ENCODE measurements at regions not wholly inside any gene's neighbourhood (a gene's known extent, or its start where the extent isn't known, plus 50 kb on each side); places are given as distances from the start of the nearest gene placed in this dataset.
"Not testable (repeated sequence)": the region's sequence is repeated elsewhere in the genome, so short reads cannot be mapped to it uniquely, and the experiment has no call there.

DNA sequence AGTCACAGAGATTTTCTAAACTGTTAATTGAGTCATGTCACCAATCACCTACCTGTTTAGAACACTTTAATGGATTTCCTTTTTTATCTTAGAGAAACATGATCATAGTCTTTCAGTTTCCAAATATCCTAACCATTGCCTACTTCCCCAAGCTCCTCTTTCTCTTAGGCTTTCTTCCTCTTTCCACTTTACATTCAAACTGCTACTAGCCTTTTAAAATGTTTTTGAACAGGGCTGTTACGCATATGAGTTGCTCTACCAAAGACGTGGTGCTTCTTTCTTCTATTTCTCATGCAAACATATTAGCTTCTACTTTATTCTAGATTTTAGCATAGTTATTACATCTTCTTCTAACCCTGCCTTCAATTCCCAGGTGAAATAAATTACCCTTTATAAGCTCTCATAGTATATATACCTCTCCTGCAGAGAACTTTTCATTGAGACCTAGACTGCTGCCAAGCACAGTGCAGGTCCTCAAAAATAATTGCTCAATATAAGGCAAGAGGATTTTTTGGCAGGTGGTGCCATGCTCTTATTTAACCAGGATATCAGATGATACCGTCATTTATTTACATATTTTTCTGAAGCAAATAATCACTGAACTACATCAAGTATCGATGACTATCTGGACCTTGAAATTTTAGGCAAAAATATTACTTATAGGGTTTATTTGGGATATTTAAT, 937.1 kb downstream of the TSN start:
- H3K4me3 ChIP-seq, result no peak overlapping the region
- no peak overlapping the region for H3K27ac ChIP-seq

DNA sequence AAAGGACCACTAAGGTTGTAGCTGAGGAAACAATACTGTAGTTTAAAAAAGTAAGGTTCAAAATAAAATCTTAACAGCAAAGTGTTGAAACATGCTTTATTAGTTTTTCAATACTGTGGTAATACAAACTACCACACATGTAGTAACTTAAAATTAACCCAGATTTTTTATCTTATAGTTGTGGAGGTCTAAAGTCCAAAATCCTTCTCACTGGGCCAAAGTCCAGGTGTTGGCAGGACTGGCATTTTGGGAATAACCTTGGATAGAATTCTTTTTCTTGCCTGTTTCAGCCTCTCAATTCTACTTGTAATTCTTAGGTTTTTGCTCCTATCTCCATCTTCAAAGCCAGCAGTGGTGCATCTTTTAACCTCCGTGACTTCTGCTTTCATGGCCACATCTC, 942.0 kb downstream of the TSN start:
- no peak overlapping the region for H3K27ac ChIP-seq
- H3K4me3 ChIP-seq, result no peak overlapping the region

DNA sequence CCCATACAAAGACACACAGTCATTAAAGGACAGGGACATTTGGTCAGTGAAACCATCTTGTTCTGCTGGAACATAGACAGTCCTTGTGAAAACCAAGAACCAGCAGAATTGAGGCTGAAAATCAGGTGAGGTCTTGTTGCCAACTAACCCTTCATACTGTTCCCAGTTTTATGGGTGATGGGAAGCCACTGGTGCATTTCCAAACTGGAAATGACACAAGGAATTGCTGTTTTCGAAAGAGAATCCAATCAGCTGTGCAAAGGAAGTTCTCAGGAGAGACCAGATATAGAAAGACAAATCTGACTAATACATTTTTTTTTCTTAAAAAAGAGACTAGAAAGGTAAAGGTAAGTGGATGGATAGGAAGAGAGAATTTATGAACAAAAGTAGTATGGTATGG, 948.2 kb downstream of the TSN start:
- Histone ChIP-seq H3K4me3 (no peak overlapping the region), H3K27ac (no peak overlapping the region)

DNA sequence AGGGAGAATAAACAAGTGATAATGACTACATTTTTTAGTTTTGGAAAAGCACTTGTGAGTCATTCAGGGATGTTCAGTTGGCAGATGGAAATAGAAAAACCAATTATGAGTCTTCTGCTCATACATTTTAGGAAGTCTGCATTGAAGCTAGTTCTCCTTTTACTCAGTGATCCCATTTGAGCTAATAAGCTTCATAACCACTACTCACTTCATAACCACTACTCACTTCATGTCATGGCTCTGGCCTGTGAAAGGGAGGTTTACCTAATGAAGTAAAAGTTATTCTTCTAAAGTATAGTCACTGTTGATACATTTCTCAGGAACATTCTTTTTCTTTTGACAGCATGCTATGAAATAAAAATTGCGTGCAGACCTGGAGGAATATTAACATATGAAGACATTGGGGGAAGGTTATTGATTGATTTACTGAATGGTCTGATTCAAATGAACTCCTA, 948.7 kb downstream of the TSN start:
- Histone ChIP-seq H3K27ac (no peak overlapping the region), H3K4me3 (no peak overlapping the region)

DNA sequence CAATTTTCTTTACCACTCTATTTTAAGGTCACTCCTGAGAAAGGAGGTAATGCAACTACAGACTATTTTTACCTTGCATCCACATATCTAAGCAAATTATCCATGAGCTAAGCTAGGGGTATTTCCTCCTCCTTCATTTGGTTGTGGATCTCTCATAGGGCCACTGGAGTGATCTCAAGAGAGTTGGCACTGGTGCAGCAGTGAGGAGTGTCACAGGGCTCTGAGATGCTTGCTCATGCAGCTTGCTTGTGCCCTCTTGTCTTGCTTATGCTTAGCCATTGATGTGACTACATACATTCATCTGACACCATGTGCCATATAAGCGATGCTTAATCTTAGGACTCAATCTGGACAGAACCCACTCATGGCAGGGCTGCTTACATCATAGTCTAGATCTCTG, 950.3 kb downstream of the TSN start:
- no peak overlapping the region for H3K27ac ChIP-seq

DNA sequence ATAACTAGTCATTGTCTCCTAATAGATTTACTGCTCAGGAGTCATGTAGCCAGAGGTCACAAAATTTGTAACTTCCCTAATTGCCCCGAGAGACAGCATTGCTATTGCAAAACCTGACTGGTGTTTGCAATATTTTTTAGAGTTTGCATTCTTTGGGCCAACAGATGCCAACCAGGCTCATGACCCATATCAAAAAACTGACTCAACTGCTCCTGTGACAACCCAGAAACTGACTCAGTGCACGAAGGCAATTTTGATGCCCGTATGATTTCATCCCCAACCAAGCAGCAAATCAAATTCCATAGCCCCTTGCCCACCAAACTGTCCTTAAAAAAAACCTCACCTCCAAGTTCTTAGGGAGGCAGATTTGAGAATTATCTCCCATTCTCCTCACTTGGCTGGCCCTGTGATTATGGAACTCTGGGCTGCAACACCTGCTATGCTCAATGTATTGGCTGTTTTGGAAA, 951.3 kb downstream of the TSN start:
- Histone ChIP-seq H3K27ac (no peak overlapping the region), H3K4me3 (no peak overlapping the region)

More for the DNA sequence above, 950.3 kb downstream of the TSN start:
- H3K4me3 ChIP-seq, result no peak overlapping the region

DNA sequence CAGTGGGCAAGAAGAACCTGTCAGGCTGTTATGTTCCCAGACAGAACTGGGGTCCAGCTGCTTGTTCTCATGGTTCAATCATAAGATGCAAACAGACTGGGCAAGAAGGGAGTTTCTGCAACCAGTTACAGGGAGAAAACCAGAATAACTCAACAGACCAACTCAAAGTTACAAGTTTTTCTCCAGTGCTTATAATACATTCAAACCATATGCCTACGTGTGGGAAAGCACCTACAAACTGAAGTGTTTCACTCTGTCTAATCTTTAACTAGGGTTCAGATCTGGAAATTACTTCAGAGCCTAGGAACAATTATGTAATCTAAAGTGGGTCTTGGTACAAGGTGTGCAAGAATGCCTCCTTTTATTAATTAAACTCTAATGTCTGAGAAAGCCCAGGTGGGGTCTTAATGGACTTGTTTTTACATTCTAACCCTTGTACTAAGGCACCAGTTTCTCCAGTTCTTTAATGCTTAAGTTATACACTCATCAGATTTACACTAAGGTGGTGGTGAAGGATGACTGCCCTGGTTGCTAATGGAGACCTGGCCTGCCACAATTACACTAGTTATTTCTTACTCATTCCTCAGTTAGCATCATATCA, 951.9 kb downstream of the TSN start:
- H3K4me3 ChIP-seq, result no peak overlapping the region
- H3K27ac ChIP-seq, result no peak overlapping the region

DNA sequence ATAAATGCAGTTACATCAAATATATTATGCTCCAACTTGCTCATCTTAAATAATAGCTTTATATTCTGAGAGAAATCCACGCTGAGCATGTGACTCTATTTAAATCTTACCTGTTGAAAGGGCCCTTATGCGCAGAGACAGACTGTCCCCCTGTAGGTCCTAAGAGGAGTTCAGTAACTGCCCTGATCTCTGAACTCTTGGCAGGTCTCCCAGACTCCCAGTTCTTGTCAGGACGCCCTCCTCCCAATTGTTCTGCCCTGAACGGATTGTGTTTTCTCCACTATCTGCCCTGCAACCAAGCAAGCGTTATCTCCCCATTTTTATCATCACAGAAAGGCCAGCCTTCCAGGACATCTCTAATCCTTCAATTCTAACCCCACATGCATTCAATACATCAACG, 954.6 kb downstream of the TSN start:
- Histone ChIP-seq H3K4me3 (no peak overlapping the region), H3K27ac (no peak overlapping the region)

DNA sequence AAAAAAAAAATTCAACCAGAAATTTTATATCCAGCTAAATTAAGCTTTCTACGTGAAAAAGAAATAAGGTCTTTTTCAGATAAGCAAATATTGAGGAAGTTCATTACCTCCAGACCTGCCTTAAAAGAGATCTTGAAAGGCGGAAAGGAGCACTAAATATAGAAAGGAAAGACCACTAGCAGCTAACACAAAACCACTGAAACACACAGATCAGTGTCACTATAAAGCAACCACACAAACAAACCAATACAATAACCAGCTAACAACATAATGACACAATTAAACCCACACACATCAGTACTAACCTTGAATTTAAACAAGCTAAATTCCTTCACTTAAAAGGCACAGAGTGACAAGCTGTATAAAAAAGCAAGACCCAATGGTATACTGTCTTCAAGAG, 958.3 kb downstream of the TSN start:
- Histone ChIP-seq H3K4me3 (no peak overlapping the region), H3K27ac (no peak overlapping the region)

DNA sequence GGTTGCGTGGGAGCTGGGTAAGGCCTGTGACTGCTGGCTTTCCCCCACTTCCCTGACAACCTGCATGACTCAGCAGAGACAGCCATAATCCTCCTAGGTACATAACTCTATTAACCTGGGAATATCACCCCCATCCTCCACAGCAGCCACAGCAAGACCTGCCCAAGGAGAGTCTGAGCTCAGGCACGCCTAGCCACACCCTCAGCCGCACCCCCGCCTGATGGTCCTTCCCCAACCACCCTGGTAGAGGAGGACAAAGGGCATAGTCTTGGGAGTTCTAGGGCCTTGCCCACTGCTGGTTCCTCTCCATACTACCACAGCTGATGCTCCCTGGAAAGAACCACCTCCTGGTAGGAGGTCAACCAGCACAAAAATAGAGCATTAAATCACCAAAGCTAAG, 965.4 kb downstream of the TSN start:
- H3K4me3 ChIP-seq, H3K27ac ChIP-seq: not testable (repeated sequence)

DNA sequence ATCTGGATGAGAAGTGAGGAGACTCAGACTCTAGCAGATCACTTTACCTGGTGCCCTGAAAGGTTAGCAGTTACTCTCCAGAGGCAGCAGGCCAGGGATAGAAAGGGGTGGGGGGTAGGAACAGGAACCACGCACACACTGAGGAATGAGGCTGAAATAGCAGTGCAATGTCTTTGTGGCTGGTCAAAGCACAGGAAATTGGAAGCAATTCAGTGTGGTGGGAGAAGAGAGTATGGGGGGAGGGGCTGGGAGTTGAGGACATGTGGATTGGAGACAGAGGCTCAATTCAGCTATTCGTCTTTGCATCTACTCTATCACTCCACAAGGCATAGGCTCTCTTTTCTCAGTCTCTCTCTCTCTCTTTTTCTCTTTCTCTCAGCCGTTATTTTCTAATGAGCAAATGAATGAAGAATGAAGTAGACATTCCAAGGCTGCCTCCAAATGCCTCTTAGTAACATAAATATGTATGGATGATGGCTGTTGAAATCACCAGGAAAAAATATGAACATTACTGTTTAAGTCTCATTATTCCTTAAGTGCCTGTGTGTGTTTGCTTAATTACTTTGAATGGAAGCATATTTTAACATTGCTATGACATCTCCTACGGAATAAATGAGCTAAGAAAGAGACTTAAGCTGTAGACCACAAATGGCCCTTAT, 979.4 kb downstream of the TSN start:
- Histone ChIP-seq H3K27ac (no peak overlapping the region), H3K4me3 (no peak overlapping the region)

DNA sequence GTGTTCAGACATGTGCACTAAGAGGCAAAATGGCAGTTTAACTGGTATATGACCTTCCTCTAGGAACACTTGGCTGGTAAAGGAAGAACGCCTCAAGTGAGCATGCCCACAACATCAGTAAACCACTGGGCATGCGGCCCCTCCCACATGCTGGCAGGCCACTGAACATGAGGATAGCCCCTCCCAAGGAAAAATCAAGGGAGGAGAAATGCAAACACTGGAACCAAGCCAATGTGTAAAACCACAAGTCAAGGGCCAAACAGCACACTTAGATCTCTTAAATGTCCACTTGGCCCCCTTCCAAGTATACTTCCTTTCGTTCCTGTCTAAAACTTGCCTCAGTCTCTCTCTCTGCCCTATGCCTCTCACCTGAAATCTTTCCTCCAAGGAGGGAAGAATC, 980.8 kb downstream of the TSN start:
- no peak overlapping the region for H3K27ac ChIP-seq
- no peak overlapping the region for H3K4me3 ChIP-seq

DNA sequence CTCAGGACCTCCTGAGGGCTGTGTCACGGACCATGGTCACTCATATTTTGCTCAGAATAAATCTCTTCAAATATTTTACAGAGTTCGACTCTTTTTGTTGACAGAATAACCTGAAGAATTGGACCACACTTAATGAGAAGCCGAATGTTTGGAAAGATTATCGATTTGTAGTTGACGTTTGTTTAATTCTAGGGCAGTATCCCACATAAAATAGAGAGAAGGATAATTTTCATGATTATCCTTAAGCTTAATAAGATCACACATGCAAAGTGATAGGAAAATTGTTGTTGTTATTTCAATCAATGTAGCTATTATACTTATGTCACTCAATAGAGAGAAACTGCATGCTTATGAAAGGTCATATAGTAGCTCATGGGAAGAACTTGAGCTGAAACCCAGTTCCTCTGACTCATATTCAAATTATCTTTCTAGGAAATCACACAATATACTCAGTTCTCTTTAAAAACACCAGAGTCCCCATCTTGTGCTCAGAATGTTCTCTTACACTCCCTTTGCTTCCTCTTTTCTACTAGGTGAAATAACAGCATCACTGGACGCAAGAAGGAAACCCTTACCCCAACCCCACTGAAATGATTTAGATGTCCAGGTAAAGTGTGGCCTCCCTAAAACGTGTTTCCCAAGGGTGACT, 982.1 kb downstream of the TSN start:
- no peak overlapping the region for H3K4me3 ChIP-seq
- H3K27ac ChIP-seq, result no peak overlapping the region

DNA sequence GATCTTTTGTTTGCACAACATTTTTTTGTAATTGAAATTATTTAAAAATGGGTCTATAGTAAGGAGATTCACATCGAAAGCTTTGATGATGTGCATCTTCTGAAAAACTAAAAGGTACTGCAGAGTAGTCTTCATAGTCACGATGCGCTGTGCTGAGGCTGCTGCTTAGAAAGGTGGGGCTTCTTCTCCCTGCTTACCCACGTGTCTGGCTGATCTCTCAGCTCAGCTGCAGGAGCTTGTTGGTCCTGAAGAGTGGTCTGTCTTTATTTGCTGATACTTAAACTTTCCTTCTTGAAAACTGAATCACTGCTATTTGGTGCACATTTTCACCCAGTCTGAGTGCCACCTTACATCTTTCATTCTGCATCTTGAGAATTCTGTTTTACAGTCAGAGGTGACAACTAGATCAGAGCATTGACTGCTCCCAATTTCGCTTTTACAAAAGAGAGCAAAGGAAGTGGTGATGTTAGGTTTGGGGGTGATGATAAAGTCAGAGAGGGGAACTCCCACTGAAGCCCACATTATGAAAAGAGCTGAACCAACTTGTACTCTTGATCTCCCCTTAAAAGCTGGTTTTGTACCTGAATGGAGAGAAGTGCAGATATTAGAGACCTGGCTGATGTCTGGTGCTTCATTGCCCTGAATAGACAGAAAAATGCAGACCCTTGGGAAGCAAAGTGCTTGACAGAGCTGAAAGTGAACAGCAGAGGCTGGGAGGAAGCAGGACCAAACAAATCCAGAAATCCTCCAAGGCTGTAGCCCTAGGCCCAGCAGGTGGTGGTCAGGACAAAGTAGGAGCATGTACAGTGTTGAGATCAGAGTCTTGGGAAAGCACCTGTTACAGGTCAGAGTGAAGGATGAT, 984.5 kb downstream of the TSN start:
- Histone ChIP-seq H3K4me3 (no peak overlapping the region), H3K27ac (no peak overlapping the region)

DNA sequence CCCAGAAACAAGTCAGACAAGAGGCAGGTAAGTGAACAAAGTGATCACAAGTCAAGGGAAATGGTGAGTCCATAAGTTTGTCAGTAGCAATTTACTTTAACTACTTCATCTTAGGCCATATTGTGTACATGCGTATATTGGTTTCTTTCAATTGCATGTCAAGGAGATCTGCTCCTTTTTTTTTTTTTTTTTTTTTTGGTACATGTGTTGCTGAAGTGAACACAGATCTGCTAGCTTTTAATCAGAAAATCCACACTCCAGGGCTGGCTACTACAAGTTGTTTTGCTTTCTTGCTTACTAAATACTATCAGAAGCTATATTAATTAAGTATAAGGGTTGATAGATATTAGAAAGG, 985.1 kb downstream of the TSN start:
- Histone ChIP-seq H3K4me3 (no peak overlapping the region), H3K27ac (no peak overlapping the region)

DNA sequence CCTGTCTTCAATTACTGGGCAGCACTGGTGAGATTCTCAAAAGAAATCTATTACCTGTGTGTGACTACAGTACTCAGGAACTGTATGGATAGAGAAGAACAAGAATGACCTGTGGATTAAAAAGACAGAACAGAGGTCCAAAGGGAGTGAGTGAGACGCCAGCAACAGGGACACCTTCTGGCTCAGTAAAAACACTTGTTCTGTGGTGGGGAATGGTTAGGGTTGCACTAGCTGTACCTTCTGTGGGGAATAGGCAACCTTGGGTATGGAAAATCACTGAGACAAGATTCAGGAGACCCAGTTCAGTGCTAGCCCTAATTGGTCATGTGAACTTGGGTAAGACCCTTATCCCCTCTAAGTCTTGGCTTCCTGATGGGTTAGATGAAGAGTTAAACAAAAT, 986.0 kb downstream of the TSN start:
- Histone ChIP-seq H3K4me3 (no peak overlapping the region), H3K27ac (no peak overlapping the region)

DNA sequence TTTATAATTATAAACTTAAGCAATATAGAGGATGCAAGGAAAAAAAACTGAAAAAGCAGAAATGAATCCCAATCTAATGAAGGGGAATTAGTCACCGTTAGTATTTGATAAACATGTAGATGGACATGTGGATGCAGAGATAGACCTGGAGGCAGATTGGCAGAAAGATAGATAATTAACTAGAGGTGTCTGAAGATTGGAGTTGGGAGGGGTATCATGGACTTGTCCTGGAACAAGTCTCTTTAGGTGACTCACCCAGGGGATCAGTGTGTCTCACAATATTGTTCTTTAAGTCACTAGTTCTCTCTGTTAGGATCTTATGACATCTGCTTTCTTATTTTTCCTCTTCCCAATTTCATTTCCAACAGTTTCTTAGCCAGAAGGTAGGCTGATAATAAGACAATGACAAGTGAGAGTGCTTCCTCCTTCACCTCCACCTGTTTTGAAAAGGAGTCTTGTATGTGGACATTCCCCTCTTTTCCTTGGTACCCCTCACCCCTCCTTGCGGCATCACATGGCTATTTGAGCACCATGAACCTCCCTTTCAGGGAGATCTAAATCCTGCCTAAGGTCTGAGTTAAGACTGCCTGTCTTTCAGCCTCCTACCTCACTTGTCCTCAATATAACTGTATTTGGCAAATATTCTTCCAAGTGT, 987.7 kb downstream of the TSN start:
- H3K4me3 ChIP-seq, result no peak overlapping the region
- no peak overlapping the region for H3K27ac ChIP-seq

DNA sequence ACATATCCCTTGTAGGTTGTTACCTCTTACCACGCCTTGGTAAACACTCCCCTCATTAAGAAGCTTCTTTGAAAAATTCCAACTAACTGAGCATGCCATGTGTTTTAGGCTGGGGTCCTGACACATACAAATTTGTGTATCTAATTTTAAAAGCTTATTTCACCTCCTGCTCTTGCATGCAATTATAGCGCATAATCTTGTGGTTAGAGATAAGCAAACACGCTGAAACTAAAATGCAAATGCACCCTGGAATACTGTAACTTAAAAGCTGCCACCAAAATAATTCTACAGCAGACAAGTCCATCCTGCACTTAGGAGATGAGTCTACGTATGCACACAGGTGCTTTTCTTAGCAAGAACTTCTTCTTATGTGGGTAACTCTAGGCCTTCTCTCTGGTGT, 990.2 kb downstream of the TSN start:
- H3K27ac ChIP-seq, result no peak overlapping the region

DNA sequence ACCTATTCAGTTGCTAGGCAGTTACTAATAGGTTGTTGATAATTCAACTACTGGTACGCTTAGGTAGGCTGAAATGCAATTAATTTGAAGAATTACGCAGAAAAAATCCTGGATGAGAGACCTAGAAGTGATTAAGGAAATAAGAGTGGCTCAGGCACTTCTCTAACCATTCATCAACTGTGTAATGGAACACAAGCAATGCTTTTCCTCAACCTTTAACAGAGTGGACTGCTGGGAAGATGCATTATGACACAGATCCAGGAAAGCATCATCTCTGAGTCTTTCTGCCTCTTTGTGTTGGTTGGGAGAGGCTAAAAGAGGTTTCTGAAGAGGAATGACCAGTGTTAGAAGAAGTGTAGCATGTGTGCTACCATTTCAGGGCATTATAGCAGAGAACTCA, 992.2 kb downstream of the TSN start:
- H3K27ac ChIP-seq, result no peak overlapping the region
- no peak overlapping the region for H3K4me3 ChIP-seq

More for the DNA sequence above, 990.2 kb downstream of the TSN start:
- H3K4me3 ChIP-seq, result no peak overlapping the region
